Bone marrow (tissue), 2 donors: ENCODE measurements at regions not wholly inside any gene's neighbourhood (a gene's known extent, or its start where the extent isn't known, plus 50 kb on each side); places are given as distances from the start of the nearest gene placed in this dataset.

Experiments
- DNase-seq, 2 donors: peaks; one replicate each; lab custom pipeline; 2025; lab: John Stamatoyannopoulos, UW

GRCh38 chr13:47168618-47169017 lies 271.8 kb upstream of the HTR2A start:
- no peak for DNase-seq

- DNase-seq, result no peak
Observed at GRCh38 chr13:47168066-47168465, 271.2 kb upstream of the HTR2A start.

DNA sequence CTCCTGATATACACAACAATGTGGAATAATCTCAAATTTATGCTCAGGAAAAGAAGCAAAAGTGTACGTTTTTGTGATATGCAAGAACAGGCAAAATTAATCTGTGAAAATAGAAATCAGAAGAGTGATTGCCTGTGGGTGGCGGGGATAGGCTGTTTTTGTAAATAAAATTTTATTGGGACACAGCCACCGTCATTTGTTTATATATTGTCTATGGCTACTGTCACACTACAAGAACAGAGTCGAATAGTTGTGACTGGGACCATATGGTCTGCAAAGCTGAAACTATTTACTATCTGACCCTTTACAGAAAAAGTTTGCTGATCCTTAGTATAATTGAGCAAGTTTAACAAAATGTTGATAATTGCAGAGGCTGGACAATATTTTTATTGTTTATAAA lies 269.5 kb upstream of the HTR2A start:
- no peak for DNase-seq

- DNase-seq, result no peak
Observed at GRCh38 chr13:47159853-47160550, 263.1 kb upstream of the HTR2A start.

GRCh38 chr13:47158593-47158992 lies 261.7 kb upstream of the HTR2A start:
- no peak for DNase-seq

GRCh38 chr13:47148543-47148942 lies 251.7 kb upstream of the HTR2A start:
- no peak for DNase-seq

GRCh38 chr13:47147812-47148119 lies 250.9 kb upstream of the HTR2A start:
- no peak for DNase-seq

DNA sequence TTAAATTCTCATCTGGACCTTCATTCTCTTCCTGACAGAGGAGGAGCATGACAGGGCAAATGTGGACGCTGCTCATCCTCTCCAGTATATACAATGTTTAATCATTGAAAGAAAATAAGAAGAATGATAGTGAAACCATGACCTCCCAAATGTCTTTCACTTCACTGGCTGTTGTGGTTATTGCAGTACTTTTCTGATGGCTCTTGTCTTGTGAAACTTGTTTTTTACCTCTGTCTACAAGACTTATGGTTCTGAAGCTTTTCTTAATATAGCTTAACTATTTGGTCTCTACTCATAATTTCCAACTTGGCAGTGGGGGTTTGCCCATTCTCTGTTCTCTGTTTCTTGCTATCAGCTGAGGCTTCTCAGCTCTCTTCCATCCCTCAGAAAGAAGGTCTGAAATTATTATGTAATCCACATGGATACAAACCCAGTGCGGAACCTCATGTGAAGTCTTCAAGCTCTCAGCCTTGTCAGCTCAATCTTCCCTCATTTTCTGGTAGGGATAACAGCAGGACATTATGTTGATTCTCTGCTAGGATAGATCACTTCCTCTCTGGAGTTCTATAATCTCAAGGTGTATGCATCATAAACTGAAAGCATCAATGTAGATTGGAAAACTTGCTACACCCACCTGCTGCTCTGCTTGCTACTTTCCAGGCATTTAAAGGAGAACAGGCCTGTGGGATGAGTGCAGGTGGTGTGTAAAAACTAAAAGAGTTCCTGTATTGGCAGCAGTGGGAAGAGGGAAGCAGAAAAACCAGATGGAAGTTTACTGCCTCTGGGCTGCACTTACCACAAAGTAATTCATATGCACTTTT lies 250.3 kb upstream of the HTR2A start:
- DNase-seq, result no peak

GRCh38 chr13:47146136-47146535 lies 249.3 kb upstream of the HTR2A start:
- no peak for DNase-seq

GRCh38 chr13:47144782-47145181 lies 247.9 kb upstream of the HTR2A start:
- DNase-seq, result no peak

GRCh38 chr13:47142105-47142504 lies 245.3 kb upstream of the HTR2A start:
- DNase-seq, result no peak

- DNase-seq, result no peak
Observed at GRCh38 chr13:47139519-47139918, 242.7 kb upstream of the HTR2A start.

GRCh38 chr13:47136504-47136941 lies 239.7 kb upstream of the HTR2A start:
- no peak for DNase-seq

GRCh38 chr13:47135800-47136503 lies 239.1 kb upstream of the HTR2A start:
- no peak for DNase-seq

- no peak for DNase-seq
Observed at GRCh38 chr13:47134939-47135489, 238.2 kb upstream of the HTR2A start.

- no peak for DNase-seq
Observed at GRCh38 chr13:47133011-47133445, 236.2 kb upstream of the HTR2A start.

DNA sequence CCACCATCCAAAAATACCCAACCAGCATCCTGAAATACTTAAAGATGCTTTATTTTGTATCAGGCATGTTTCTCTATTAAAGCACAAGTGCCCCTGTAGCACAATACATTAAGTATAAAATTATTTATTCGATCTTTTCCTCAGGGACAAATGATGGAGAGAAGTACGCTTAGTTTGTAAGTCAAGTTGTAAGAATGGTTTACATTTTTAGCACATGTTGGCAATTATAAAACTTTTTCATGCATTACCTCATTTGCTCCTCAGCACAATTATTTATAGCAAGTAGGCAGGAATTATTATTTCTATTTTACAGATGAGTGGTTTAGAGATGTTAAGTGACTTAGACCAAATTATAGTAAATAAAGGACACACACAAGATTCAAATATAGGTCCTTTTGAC lies 232.6 kb upstream of the HTR2A start:
- no peak for DNase-seq

DNA sequence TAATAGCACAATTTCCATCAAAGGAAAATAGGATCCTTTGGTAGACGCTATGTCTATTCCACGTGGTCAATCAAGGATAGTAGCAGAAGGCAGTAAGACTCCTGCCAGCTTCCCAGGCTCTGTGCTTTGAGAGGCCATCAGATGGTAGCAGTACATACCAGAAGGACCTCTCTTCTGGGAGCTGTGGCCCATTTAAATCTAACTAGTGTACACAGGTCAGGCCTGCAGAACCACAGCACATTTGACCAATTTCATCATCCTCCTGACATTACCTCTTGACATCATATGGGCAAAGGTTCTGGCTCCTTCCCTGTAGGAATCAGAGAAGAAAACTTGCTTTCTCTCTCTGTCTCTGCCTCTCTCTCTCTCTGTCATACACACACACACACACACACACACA lies 229.6 kb upstream of the HTR2A start:
- no peak for DNase-seq

DNA sequence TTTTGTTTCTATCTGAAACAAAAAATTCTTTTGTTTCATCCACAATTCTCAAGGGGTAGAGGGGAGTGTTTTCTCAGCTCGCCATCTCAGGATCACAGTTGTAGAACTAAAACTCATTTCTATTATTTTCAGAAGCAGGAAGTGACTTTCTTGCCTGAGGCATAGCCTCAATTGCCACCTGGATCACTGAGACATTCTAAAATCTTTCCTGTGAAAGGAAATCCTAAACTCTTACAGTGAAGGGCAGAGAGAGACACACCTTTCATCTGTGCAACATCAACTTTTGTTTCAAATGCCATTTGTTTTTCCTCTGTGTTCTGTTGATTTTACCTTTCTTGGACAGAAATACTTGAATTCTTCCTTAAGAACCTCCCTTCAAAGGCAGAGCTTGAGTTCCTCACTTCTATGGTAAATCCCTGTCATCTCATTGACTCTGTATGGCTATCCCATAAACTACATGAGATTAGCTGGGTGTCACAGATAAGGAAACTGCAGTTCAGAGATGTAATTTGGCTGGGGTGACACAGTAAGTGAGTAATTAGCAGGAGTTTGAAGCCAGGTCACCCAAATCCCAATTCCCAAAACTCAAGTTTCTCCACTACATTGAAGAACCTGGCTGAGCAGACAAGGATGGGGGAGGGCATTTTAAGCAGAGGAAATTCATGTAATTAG lies 224.4 kb upstream of the HTR2A start:
- DNase-seq, result no peak

DNA sequence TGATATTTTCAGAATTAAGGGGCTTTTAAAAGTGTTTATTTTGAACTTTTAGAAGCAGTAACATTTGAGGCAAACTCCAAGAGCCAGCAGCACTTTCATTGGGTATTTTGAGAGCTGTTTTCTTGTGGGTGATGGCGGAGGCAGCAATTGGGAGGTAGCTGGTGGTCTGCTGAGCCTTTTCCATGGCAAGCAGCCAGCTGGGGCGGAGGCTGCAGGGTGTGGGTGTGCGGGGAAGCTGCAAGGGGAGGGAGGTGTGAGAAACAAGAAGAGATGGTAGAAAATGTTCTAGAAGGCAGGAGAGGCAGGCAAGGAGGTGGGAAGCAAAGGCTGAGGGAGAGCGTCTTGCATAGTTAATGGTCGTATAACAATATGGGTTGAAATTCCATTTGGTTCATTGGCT lies 223.4 kb upstream of the HTR2A start:
- no peak for DNase-seq

GRCh38 chr13:47119575-47120235 lies 222.9 kb upstream of the HTR2A start:
- DNase-seq, result no peak

GRCh38 chr13:47117268-47117667 lies 220.4 kb upstream of the HTR2A start:
- no peak for DNase-seq
